GM12878 (cell line): ENCODE measurements at regions not wholly inside any gene's neighbourhood (a gene's known extent, or its start where the extent isn't known, plus 50 kb on each side); places are given as distances from the start of the nearest gene placed in this dataset.

ENCODE experiments used
- ATAC-seq: fragments of 200-7000 bp; cut with Tn5 transposase; 3 replicates; pipeline ENCODE4 v1.9.1; 2020; ENCODE audit warnings: mild to moderate bottlenecking, moderate library complexity
- BruUV-seq: library from RNA; stranded (reverse); fragments of 400-500 nt; replicated peaks from 2 replicates; lab custom pipeline; 2021; lab: Mats Ljungman, UMichigan
- CTCF ChIA-PET: fragments of 300-600 bp; sonication (Branson Sonifier 250); formaldehyde crosslinking; extraction: SDS; loops from one replicate; lab custom pipeline; 2021; ENCODE audit warnings: inconsistent platforms; lab: Yijun Ruan, JAX
- POLR2A ChIA-PET: fragments of 350-600 bp; formaldehyde crosslinking; extraction: SDS; loops from one replicate; lab custom pipeline; 2021; ENCODE audit warnings: inconsistent platforms; lab: Charles Lee
- RAD21 ChIA-PET: fragments of 300-600 bp; sonication (Branson Sonifier 250); formaldehyde crosslinking; loops from one replicate; lab custom pipeline; 2023; ENCODE audit warnings: antibody characterized with exemption; ENCODE audit not compliant: unreplicated experiment; lab: Charles Lee
- SMC1A ChIA-PET: fragments of 300-600 bp; sonication (Branson Sonifier 250); formaldehyde crosslinking; loops from one replicate; lab custom pipeline; 2023; ENCODE audit not compliant: unreplicated experiment, uncharacterized antibody; lab: Charles Lee
- DNase-seq: peaks from one replicate; pipeline ENCODE4 v3.0.0-alpha.2; 2011; ENCODE audit warnings: low read depth, low spot score
- FAIRE-seq: peaks from 3 replicates; lab custom pipeline; 2011; peaks lifted over from hg19 to GRCh38; lab: Jason Lieb, UNC
- H2AFZ ChIP-seq: 2 replicates; pipeline ENCODE4 v1.6.0; 2011; ENCODE audit warnings: low read depth, low read length, control low read depth; ENCODE audit not compliant: control insufficient read depth
- H3K27ac ChIP-seq: 2 replicates; pipeline ENCODE4 v1.5.1; 2011; ENCODE audit warnings: control low read depth; ENCODE audit not compliant: control insufficient read depth, insufficient read depth
- H3K27me3 ChIP-seq, 2 experiments: replicated peaks in 1 of 2; 2 replicates each; pipeline versions ENCODE4 v1.6.0 to v1.6.1; 2011; ENCODE audit warnings: low read length in 1 of 2; ENCODE audit not compliant: control insufficient read depth in 2 of 2, insufficient read depth in 2 of 2
- H3K36me3 ChIP-seq, 2 experiments: 2 replicates each; pipeline ENCODE4 v1.5.1; 2011; ENCODE audit warnings: low read length in 1 of 2; ENCODE audit not compliant: control insufficient read depth in 2 of 2, insufficient read depth in 2 of 2
- H3K4me1 ChIP-seq: 2 replicates; pipeline ENCODE4 v1.6.1; 2011; ENCODE audit warnings: mild to moderate bottlenecking, low read length, moderate library complexity, mixed read lengths; ENCODE audit not compliant: control insufficient read depth, insufficient read depth
- H3K4me2 ChIP-seq: 2 replicates; pipeline ENCODE4 v1.6.0; 2011; ENCODE audit warnings: control low read depth; ENCODE audit not compliant: control insufficient read depth, insufficient read depth
- H3K4me3 ChIP-seq: fragments of 200-600 bp; sonication (generic); 2 replicates; pipeline ENCODE4 v1.5.1; 2016
- H3K79me2 ChIP-seq: 2 replicates; pipeline ENCODE4 v1.6.0; 2011; ENCODE audit warnings: low read length; ENCODE audit not compliant: control insufficient read depth, insufficient read depth
- H3K9ac ChIP-seq: 2 replicates; pipeline ENCODE4 v1.8.0; 2011; ENCODE audit warnings: low read length, control low read depth, mixed read lengths; ENCODE audit not compliant: control insufficient read depth, insufficient read depth
- H3K9me3 ChIP-seq: replicated peaks from 3 replicates; pipeline ENCODE4 v1.5.1; 2011; ENCODE audit warnings: mild to moderate bottlenecking, low read length; ENCODE audit not compliant: control insufficient read depth, insufficient read depth
- H4K20me1 ChIP-seq: 2 replicates; pipeline ENCODE4 v1.6.0; 2011; ENCODE audit not compliant: control insufficient read depth, insufficient read depth
- MEF2B ChIP-seq: fragments of 450-650 bp; IDR thresholded peaks from 2 replicates; pipeline ENCODE4 v1.6.1; 2018; ENCODE audit warnings: mild to moderate bottlenecking, moderate library complexity; ENCODE audit not compliant: partially characterized antibody, poor library complexity, severe bottlenecking
- NR2C2 ChIP-seq: IDR thresholded peaks from 2 replicates; pipeline ENCODE4 v1.6.1; 2011; ENCODE audit warnings: borderline replicate concordance, low read depth; ENCODE audit not compliant: control insufficient read depth, insufficient read length
- NRF1 ChIP-seq: conservative IDR thresholded peaks from 2 replicates; pipeline ENCODE4 v1.6.1; 2011; ENCODE audit warnings: mild to moderate bottlenecking, low read depth, low read length, improper control_type of control experiment
- RBBP5 ChIP-seq: fragments of 200-600 bp; sonication (generic); conservative IDR thresholded peaks from 2 replicates; pipeline ENCODE4 v1.6.1; 2016
- YY1 ChIP-seq: IDR thresholded peaks from 2 replicates; pipeline ENCODE4 v1.6.1; 2011; ENCODE audit warnings: low read depth, mild to moderate bottlenecking, low read length
- WGBS: methylation state at CpG from one replicate; pipeline ENCODE4 v1.1.6; 2016; ENCODE audit warnings: low lambda C conversion rate; ENCODE audit not compliant: insufficient replicate concordance, insufficient coverage; ENCODE audit errors: missing lambda C conversion rate; 5-methylcytosine and 5-hydroxymethylcytosine counted together
- in situ Hi-C: fragments of 300-500 bp; cut with MboI; formaldehyde crosslinking; loops from 9 replicates; pipeline ENCODE4 v1.14.3; 2018; ENCODE audit warnings: mixed read lengths
- intact Hi-C: fragments of 100-400 bp; cut with micrococcal nuclease; formaldehyde crosslinking; loops from one replicate; pipeline ENCODE4 v1.14.2; 2022; ENCODE audit not compliant: unreplicated experiment

DNA sequence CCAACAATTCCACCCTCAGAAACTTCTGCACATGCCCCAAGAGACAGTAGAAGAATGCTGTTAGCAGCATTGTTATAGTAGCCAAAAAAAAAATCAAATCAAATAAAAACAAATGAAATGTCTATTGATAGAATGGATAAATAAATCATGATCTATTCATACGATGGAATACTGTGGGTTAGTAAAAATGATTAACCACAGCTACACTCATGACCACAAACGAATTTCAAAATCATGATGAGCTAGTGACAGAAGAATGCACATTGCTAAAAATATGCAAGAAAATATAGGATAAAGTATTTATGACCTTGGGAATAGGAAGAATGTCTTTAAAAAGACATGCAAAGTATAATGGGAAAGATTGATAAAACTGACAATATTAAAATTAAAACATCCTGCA is 57.5 kb upstream of the ACAN start:
- DNase-seq (no peak), FAIRE-seq (no peak), ATAC-seq (no peak)
- Histone ChIP-seq H3K9me3 (no peaks in the 10 kb centered on the region), H3K36me3 (no peaks in the 10 kb centered on the region), H3K27me3 (no peaks in the 10 kb centered on the region; a peak in 1 of 4 replicates), H3K9ac (no peak overlapping the region), H3K27ac (no peak overlapping the region), H3K79me2 (no peaks in the 10 kb centered on the region), H3K4me3 (no peak overlapping the region), H4K20me1 (no peaks in the 10 kb centered on the region), H2AFZ (no peak overlapping the region), H3K4me2 (no peak overlapping the region), H3K4me1 (no peaks in the 10 kb centered on the region)
- ChIA-PET POLR2A (no interaction called here), CTCF (interaction anchor here (1.1 kb wide), 1 partner anchor 81 kb away, joined by 3 read pairs; no protein-coding TSS in a partner anchor), RAD21 (interaction anchor here (0.7 kb wide), 1 partner anchor 10 kb away, joined by 4 read pairs; no protein-coding TSS in a partner anchor), SMC1A (interaction anchor here (0.9 kb wide), 1 partner anchor 39 kb away, joined by 3 read pairs; no protein-coding TSS in a partner anchor)
- 0% methylated on average over 2 of the region's 2 CpGs for WGBS
- intact Hi-C loops (no loop called here), in situ Hi-C loops (no loop called here)
- TF ChIP-seq RBBP5: no peak
- TF ChIP-seq YY1: no peak
- TF ChIP-seq NRF1: no peak
- no peak for TF ChIP-seq NR2C2
- no TSS peak for BruUV-seq

- H3K4me2 ChIP-seq: no peak overlapping the region
- H3K36me3 ChIP-seq: no peaks in the 10 kb centered on the region
- H3K9ac ChIP-seq: no peak overlapping the region
- ATAC-seq (no peak), DNase-seq (no peak), FAIRE-seq (no peak)
- H3K4me3 ChIP-seq: no peak overlapping the region
- SMC1A ChIA-PET: interaction anchor here (1.2 kb wide), 1 partner anchor 119 kb away, joined by 3 read pairs; no protein-coding TSS in a partner anchor
- CTCF ChIA-PET: interaction anchor here (0.6 to 1.1 kb wide), 2 partner anchors 82 to 630 kb away, joined by 3 read pairs; no protein-coding TSS in a partner anchor
- no peaks in the 10 kb centered on the region for H4K20me1 ChIP-seq
- no peak overlapping the region for H3K27ac ChIP-seq
- RAD21 ChIA-PET: no interaction called here
- H3K27me3 ChIP-seq: no peaks in the 10 kb centered on the region; a peak in 1 of 4 replicates
- POLR2A ChIA-PET: no interaction called here
- 2% methylated on average over 5 of the region's 5 CpGs for WGBS
- no peak overlapping the region for H2AFZ ChIP-seq
- no peaks in the 10 kb centered on the region for H3K4me1 ChIP-seq
- H3K9me3 ChIP-seq: no peaks in the 10 kb centered on the region
- intact Hi-C loops (no loop called here), in situ Hi-C loops (no loop called here)
- no TSS peak for BruUV-seq
- no peak for TF ChIP-seq MEF2B
- no peaks in the 10 kb centered on the region for H3K79me2 ChIP-seq
Measured at GRCh38 chr15:88746451-88746850, 56.8 kb upstream of the ACAN start.
